HCT116 (cell line): ENCODE measurements at regions not wholly inside any gene's neighbourhood (a gene's known extent, or its start where the extent isn't known, plus 50 kb on each side); places are given as distances from the start of the nearest gene placed in this dataset.

Experiments used
- ATAC-seq: fragments of 200-7000 bp; cut with Tn5 transposase; 2 replicates; pipeline ENCODE4 v1.9.1; 2020; ENCODE audit warnings: mild to moderate bottlenecking, moderate library complexity
- BruUV-seq: library from RNA; stranded (reverse); fragments of 400-500 nt; replicated peaks from 2 replicates; lab custom pipeline; 2021; lab: Mats Ljungman, UMichigan
- CTCF ChIA-PET: fragments of 300-600 bp; sonication (Branson Sonifier 250); formaldehyde crosslinking; loops from one replicate; lab custom pipeline; 2021; ENCODE audit warnings: antibody characterized with exemption; lab: Charles Lee
- POLR2A ChIA-PET: fragments of 300-600, 350-600 bp; sonication (Branson Sonifier 250); formaldehyde crosslinking; loops from one replicate; lab custom pipeline; 2021; ENCODE audit warnings: antibody characterized with exemption; lab: Charles Lee
- RAD21 ChIA-PET, 2 experiments: fragments of 300-600 bp; sonication (Branson Sonifier 250); formaldehyde crosslinking; loops; one replicate each; lab custom pipeline; 2023; ENCODE audit warnings: low total read pairs in 2 of 2; ENCODE audit not compliant: uncharacterized antibody in 2 of 2, unreplicated experiment in 2 of 2, low non-redundant PET in 1 of 2; lab: Charles Lee
- DNase-seq: peaks from one replicate; pipeline ENCODE4 v3.0.0-alpha.2; 2010; ENCODE audit warnings: low read depth, low spot score
- H2AFZ ChIP-seq: fragments of 200-600 bp; shearing (Covaris generic), sonication (generic); 2 replicates; pipeline ENCODE4 v1.6.1; 2017; ENCODE audit warnings: low read depth, mixed run types, mixed read lengths, antibody characterized with exemption, low read length; ENCODE audit not compliant: poor library complexity, severe bottlenecking
- H3K27ac ChIP-seq: 2 replicates; pipeline ENCODE4 v1.5.1; 2012; ENCODE audit warnings: low read depth, low read length
- H3K27me3 ChIP-seq: fragments of 200-600 bp; sonication (generic); 2 replicates; pipeline ENCODE4 v1.6.1; 2016; ENCODE audit warnings: mixed run types, low read length, mixed read lengths; ENCODE audit not compliant: insufficient read depth
- H3K36me3 ChIP-seq, 2 experiments: fragments of 200-500 bp in 1 of 2; fragments of 200-600 bp in 1 of 2; sonication (Bioruptor generic) in 1 of 2; sonication (generic) in 1 of 2; 2 replicates each; pipeline versions ENCODE4 v1.5.1 to v1.6.1; 2014 to 2016; ENCODE audit warnings: low read length in 2 of 2, inconsistent platforms in 1 of 2, mixed read lengths in 1 of 2, mixed run types in 1 of 2; ENCODE audit not compliant: insufficient read depth in 2 of 2, control insufficient read depth in 1 of 2
- H3K4me1 ChIP-seq, 2 experiments: fragments of 200-600 bp in 1 of 2; sonication (generic) in 1 of 2; 2 replicates each; pipeline versions ENCODE4 v1.5.1 to v1.6.1; 2012 to 2017; ENCODE audit warnings: low read length in 2 of 2, inconsistent platforms in 1 of 2, mild to moderate bottlenecking in 1 of 2, mixed read lengths in 1 of 2, mixed run types in 1 of 2, moderate library complexity in 1 of 2; ENCODE audit not compliant: insufficient read depth in 2 of 2, control insufficient read depth in 1 of 2
- H3K4me2 ChIP-seq: fragments of 200-600 bp; sonication (generic); 2 replicates; pipeline ENCODE4 v1.6.1; 2017; ENCODE audit warnings: mixed run types, low read length, mixed read lengths
- H3K4me3 ChIP-seq, 2 experiments: fragments of 200-600 bp in 1 of 2; sonication (generic) in 1 of 2; replicated peaks in 1 of 2; 2 replicates each; pipeline ENCODE4 v1.5.1; 2011 to 2016; ENCODE audit warnings: low read length in 2 of 2, control low read depth in 1 of 2, low read depth in 1 of 2, mild to moderate bottlenecking in 1 of 2, mixed read lengths in 1 of 2, mixed run types in 1 of 2
- H3K79me2 ChIP-seq: fragments of 200-600 bp; sonication (generic); 2 replicates; pipeline ENCODE4 v1.6.1; 2017; ENCODE audit warnings: mild to moderate bottlenecking, mixed run types, low read length, moderate library complexity, mixed read lengths; ENCODE audit not compliant: insufficient read depth
- H3K9ac ChIP-seq: fragments of 200-600 bp; sonication (generic); 2 replicates; pipeline ENCODE4 v1.6.1; 2016; ENCODE audit warnings: low read length, mixed read lengths
- H3K9me2 ChIP-seq: fragments of 200-600 bp; sonication (generic), shearing (Covaris generic); 2 replicates; pipeline ENCODE4 v1.6.1; 2017; ENCODE audit warnings: mixed run types, mild to moderate bottlenecking, moderate library complexity; ENCODE audit not compliant: insufficient read depth
- H3K9me3 ChIP-seq, 2 experiments: fragments of 200-500 bp in 1 of 2; fragments of 200-600 bp in 1 of 2; sonication (Bioruptor generic) in 1 of 2; sonication (generic) in 1 of 2; 2 replicates each; pipeline ENCODE4 v1.6.1; 2014 to 2017; ENCODE audit warnings: low read length in 2 of 2, mixed read lengths in 2 of 2, inconsistent platforms in 1 of 2, low read depth in 1 of 2, mild to moderate bottlenecking in 1 of 2, mixed run types in 1 of 2, moderate library complexity in 1 of 2; ENCODE audit not compliant: control insufficient read depth in 1 of 2, insufficient read depth in 1 of 2
- H4K20me1 ChIP-seq: fragments of 200-600 bp; sonication (generic), shearing (Covaris generic); 2 replicates; pipeline ENCODE4 v1.6.1; 2017; ENCODE audit warnings: mixed run types, mild to moderate bottlenecking, moderate library complexity; ENCODE audit not compliant: insufficient read depth
- CBX3 ChIP-seq: IDR thresholded peaks from 2 replicates; pipeline ENCODE4 v1.6.1; 2012; ENCODE audit warnings: low read depth
- CEBPB ChIP-seq: IDR thresholded peaks from 2 replicates; pipeline ENCODE4 v1.6.1; 2012; ENCODE audit warnings: low read depth
- FOSL1 ChIP-seq: IDR thresholded peaks from 2 replicates; pipeline ENCODE4 v1.6.1; 2012; ENCODE audit warnings: low read depth
- JUND ChIP-seq: IDR thresholded peaks from 2 replicates; pipeline ENCODE4 v1.6.1; 2012
- MAX ChIP-seq: IDR thresholded peaks from 2 replicates; pipeline ENCODE4 v1.6.1; 2012
- POLR2A ChIP-seq: IDR thresholded peaks from 2 replicates; pipeline ENCODE4 v1.7.0; 2011; ENCODE audit warnings: borderline replicate concordance; ENCODE audit not compliant: insufficient read depth, insufficient read length; ENCODE audit errors: extremely low read depth
- POLR2AphosphoS5 ChIP-seq: IDR thresholded peaks from 2 replicates; pipeline ENCODE4 v1.6.1; 2011; ENCODE audit warnings: mild to moderate bottlenecking, low read depth, low read length, moderate library complexity
- RAD21 ChIP-seq: IDR thresholded peaks from 2 replicates; pipeline ENCODE4 v1.6.1; 2012; ENCODE audit warnings: low read depth, mild to moderate bottlenecking
- SRF ChIP-seq: IDR thresholded peaks from 2 replicates; pipeline ENCODE4 v1.6.1; 2012; ENCODE audit warnings: low read depth
- TCF7L2 ChIP-seq: IDR thresholded peaks from 2 replicates; pipeline ENCODE4 v1.7.0; 2011; ENCODE audit warnings: borderline replicate concordance, inconsistent platforms; ENCODE audit not compliant: insufficient read depth, insufficient read length; ENCODE audit errors: extremely low read depth
- YY1 ChIP-seq: IDR thresholded peaks from 2 replicates; pipeline ENCODE4 v1.6.1; 2011; ENCODE audit warnings: low read length, low read depth, moderate library complexity, mild to moderate bottlenecking; ENCODE audit not compliant: insufficient replicate concordance; ENCODE audit errors: extremely low read depth
- intact Hi-C: fragments of 100-400 bp; cut with micrococcal nuclease; formaldehyde crosslinking; loops from 2 replicates; pipeline ENCODE4 v1.10.0; 2022
- TF ChIP-seq, protein P1 (sequence below), 3 experiments: fragments of 200-600 bp in 1 of 3; sonication (generic) in 1 of 3; IDR thresholded peaks in 2 of 3; conservative IDR thresholded peaks in 1 of 3; 2 replicates each; pipeline ENCODE4 v1.5.1; 2012 to 2017; ENCODE audit warnings: low read depth in 2 of 3, low read length in 2 of 3, antibody characterized with exemption in 1 of 3, borderline replicate concordance in 1 of 3, control low read depth in 1 of 3, mild to moderate bottlenecking in 1 of 3, mixed read lengths in 1 of 3, mixed run types in 1 of 3, moderate library complexity in 1 of 3; ENCODE audit not compliant: insufficient read depth in 1 of 3

DNA sequence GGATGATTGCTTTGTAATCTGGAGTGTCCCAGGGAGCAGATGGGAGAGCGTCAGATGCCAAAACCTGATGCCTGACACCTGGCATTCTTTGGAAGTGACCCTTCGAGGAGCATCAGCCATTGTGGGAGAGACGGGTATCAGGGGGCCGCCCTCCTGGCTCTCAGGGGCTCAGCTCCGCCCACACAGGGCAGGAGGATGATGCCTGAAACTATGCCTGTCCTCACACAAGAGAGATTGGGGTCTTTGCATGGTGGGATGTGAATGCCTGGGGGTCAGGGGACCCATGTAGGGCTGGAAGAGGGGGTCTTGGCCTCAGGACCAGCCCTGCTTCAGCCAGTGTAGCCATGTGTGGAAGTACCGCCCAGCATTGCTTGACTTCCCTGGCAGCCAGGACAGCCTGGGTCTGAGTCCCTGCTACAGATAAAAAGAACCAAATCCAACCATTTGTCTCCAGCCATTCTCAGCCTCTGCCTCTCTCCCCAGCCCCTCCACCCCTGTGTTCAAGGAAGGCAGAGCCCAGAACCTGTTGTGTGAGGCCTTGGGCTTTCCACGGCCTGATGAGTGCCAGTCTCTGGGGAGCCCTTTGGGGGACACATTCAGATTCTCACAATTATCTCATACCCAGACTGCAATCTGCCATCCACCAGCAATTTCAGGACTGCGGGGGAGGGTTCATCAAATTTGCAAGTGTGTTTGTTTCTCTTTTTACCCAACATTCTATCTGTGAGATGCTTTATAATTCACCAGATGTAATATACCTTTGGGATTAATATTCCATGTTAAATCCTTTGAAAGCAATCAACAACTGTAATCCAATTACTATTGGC, 371.2 kb downstream of the PREX1 start:
- TF ChIP-seq JUND (no peak), FOSL1 (no peak), SRF (no peak), POLR2A (no peak), POLR2AphosphoS5 (no peak), TCF7L2 (no peak), RAD21 (no peak), CBX3 (no peak), YY1 (no peak), MAX (no peak), CEBPB (no peak)
- TF ChIP-seq, protein P1, sequence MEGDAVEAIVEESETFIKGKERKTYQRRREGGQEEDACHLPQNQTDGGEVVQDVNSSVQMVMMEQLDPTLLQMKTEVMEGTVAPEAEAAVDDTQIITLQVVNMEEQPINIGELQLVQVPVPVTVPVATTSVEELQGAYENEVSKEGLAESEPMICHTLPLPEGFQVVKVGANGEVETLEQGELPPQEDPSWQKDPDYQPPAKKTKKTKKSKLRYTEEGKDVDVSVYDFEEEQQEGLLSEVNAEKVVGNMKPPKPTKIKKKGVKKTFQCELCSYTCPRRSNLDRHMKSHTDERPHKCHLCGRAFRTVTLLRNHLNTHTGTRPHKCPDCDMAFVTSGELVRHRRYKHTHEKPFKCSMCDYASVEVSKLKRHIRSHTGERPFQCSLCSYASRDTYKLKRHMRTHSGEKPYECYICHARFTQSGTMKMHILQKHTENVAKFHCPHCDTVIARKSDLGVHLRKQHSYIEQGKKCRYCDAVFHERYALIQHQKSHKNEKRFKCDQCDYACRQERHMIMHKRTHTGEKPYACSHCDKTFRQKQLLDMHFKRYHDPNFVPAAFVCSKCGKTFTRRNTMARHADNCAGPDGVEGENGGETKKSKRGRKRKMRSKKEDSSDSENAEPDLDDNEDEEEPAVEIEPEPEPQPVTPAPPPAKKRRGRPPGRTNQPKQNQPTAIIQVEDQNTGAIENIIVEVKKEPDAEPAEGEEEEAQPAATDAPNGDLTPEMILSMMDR (IDR thresholded peaks at IDR 0.05 in 2 of 3, conservative IDR thresholded peaks at IDR 0.05 in 1 of 3; ENCODE audit: borderline replicate concordance in 1 of 3, insufficient read depth in 1 of 3, low read depth in 2 of 3, low read length in 2 of 3), result no peak
- RAD21 ChIA-PET, result no interaction called here
- H2AFZ ChIP-seq, result no peak overlapping the region

More for the DNA sequence above, 371.2 kb downstream of the PREX1 start:
- intact Hi-C loops, result no loop called here
- no peaks in the 10 kb centered on the region for H3K79me2 ChIP-seq
- H3K27ac ChIP-seq, result no peak overlapping the region
- H3K9ac ChIP-seq, result no peak overlapping the region
- no peak overlapping the region for H3K4me2 ChIP-seq
- ATAC-seq (no peak), DNase-seq (no peak)
- no peaks in the 10 kb centered on the region for H4K20me1 ChIP-seq
- H3K9me3 ChIP-seq, result no peaks in the 10 kb centered on the region
- no peak overlapping the region for H3K4me3 ChIP-seq
- CTCF ChIA-PET, result no interaction called here
- no peaks in the 10 kb centered on the region for H3K36me3 ChIP-seq
- POLR2A ChIA-PET, result no interaction called here
- H3K9me2 ChIP-seq, result no peaks in the 10 kb centered on the region
- H3K4me1 ChIP-seq, result no peaks in the 10 kb centered on the region
- no TSS peak for BruUV-seq
- peaks cover 12% of the 10 kb centered on the region; the same call in 1 of the 2 replicates for H3K27me3 ChIP-seq
